H9 (cell line): ENCODE measurements at regions not wholly inside any gene's neighbourhood (a gene's known extent, or its start where the extent isn't known, plus 50 kb on each side); places are given as distances from the start of the nearest gene placed in this dataset.

Experiments used
- DNase-seq: peaks from one replicate; pipeline ENCODE4 v3.0.0-alpha.2; 2017
- H2AFZ ChIP-seq: one replicate; pipeline ENCODE4 v1.6.1; 2013; ENCODE audit warnings: mild to moderate bottlenecking, low read length, control low read depth, moderate library complexity
- H2AK5ac ChIP-seq: 2 replicates; pipeline ENCODE4 v1.6.1; 2013; ENCODE audit warnings: low read length, control low read depth, mixed read lengths; ENCODE audit not compliant: insufficient read length
- H2BK120ac ChIP-seq: one replicate; pipeline ENCODE4 v1.6.1; 2013; ENCODE audit warnings: low read depth, mild to moderate bottlenecking, low read length, control low read depth, inconsistent platforms; ENCODE audit not compliant: poor library complexity, severe bottlenecking
- H2BK12ac ChIP-seq: 2 replicates; pipeline ENCODE4 v1.6.1; 2013; ENCODE audit warnings: low read length, control low read depth, mixed read lengths, low read depth; ENCODE audit not compliant: insufficient read length
- H2BK15ac ChIP-seq: 2 replicates; pipeline ENCODE4 v1.6.1; 2013; ENCODE audit warnings: low read depth, low read length, control low read depth
- H2BK20ac ChIP-seq: one replicate; pipeline ENCODE4 v1.6.1; 2013; ENCODE audit warnings: low read depth, mild to moderate bottlenecking, low read length, control low read depth, inconsistent platforms; ENCODE audit not compliant: poor library complexity, severe bottlenecking
- H2BK5ac ChIP-seq: 2 replicates; pipeline ENCODE4 v1.6.1; 2013; ENCODE audit warnings: low read length, control low read depth, mixed read lengths; ENCODE audit not compliant: insufficient read length
- H3K14ac ChIP-seq: 2 replicates; pipeline ENCODE4 v1.6.1; 2013; ENCODE audit warnings: low read length, control low read depth; ENCODE audit not compliant: insufficient read depth
- H3K18ac ChIP-seq: 2 replicates; pipeline ENCODE4 v1.6.1; 2013; ENCODE audit warnings: low read depth, mild to moderate bottlenecking, mixed read lengths, low read length, control low read depth; ENCODE audit not compliant: insufficient read length
- H3K23ac ChIP-seq: 2 replicates; pipeline ENCODE4 v1.6.1; 2013; ENCODE audit warnings: low read length, control low read depth, mixed read lengths, low read depth; ENCODE audit not compliant: insufficient read length
- H3K23me2 ChIP-seq: 2 replicates; pipeline ENCODE4 v1.6.1; 2013; ENCODE audit warnings: low read depth, mild to moderate bottlenecking, mixed read lengths, low read length, control low read depth; ENCODE audit not compliant: insufficient read length, poor library complexity, severe bottlenecking
- H3K27ac ChIP-seq: 2 replicates; pipeline ENCODE4 v1.5.1; 2013; ENCODE audit warnings: low read length, control low read depth, mixed read lengths, low read depth; ENCODE audit not compliant: insufficient read length
- H3K27me3 ChIP-seq: 2 replicates; pipeline ENCODE4 v1.6.1; 2013; ENCODE audit warnings: low read length, control low read depth, inconsistent platforms; ENCODE audit not compliant: insufficient read depth
- H3K4ac ChIP-seq: 2 replicates; pipeline ENCODE4 v1.6.1; 2013; ENCODE audit warnings: low read depth, mild to moderate bottlenecking, control low read depth, inconsistent platforms, low read length, moderate library complexity
- H3K4me1 ChIP-seq: 2 replicates; pipeline ENCODE4 v1.6.1; 2013; ENCODE audit warnings: low read length, control low read depth, inconsistent platforms; ENCODE audit not compliant: insufficient read depth
- H3K4me2 ChIP-seq: 2 replicates; pipeline ENCODE4 v1.6.1; 2013; ENCODE audit warnings: low read length, control low read depth, mixed read lengths; ENCODE audit not compliant: insufficient read length, insufficient read depth
- H3K56ac ChIP-seq: 2 replicates; pipeline ENCODE4 v1.6.1; 2013; ENCODE audit warnings: low read depth, mild to moderate bottlenecking, mixed read lengths, low read length, control low read depth; ENCODE audit not compliant: insufficient read length
- H3K79me1 ChIP-seq: 2 replicates; pipeline ENCODE4 v1.6.1; 2013; ENCODE audit warnings: low read depth, mild to moderate bottlenecking, moderate library complexity, low read length, control low read depth, inconsistent platforms; ENCODE audit not compliant: insufficient read depth, poor library complexity, severe bottlenecking
- H3K79me2 ChIP-seq: 2 replicates; pipeline ENCODE4 v1.6.1; 2013; ENCODE audit warnings: low read length, control low read depth, inconsistent platforms; ENCODE audit not compliant: insufficient read depth
- H3K9ac ChIP-seq: 2 replicates; pipeline ENCODE4 v1.6.1; 2013; ENCODE audit warnings: low read length, control low read depth, mixed read lengths; ENCODE audit not compliant: insufficient read length; ENCODE audit errors: extremely low read depth
- H3K9me3 ChIP-seq: one replicate; pipeline ENCODE4 v1.6.1; 2013; ENCODE audit warnings: low read depth, low read length, inconsistent platforms; ENCODE audit not compliant: control insufficient read depth
- H3T11ph ChIP-seq: one replicate; pipeline ENCODE4 v1.6.1; 2013; ENCODE audit warnings: mild to moderate bottlenecking, low read length, control low read depth, inconsistent platforms
- H4K20me1 ChIP-seq: one replicate; pipeline ENCODE4 v1.6.1; 2013; ENCODE audit not compliant: control insufficient read depth, insufficient read length, insufficient read depth
- H4K5ac ChIP-seq: 2 replicates; pipeline ENCODE4 v1.6.1; 2013; ENCODE audit warnings: low read depth, mild to moderate bottlenecking, mixed read lengths, low read length, control low read depth; ENCODE audit not compliant: insufficient read length
- H4K8ac ChIP-seq: replicated peaks from 2 replicates; pipeline ENCODE4 v1.6.1; 2013; ENCODE audit warnings: low read length, control low read depth, mixed read lengths, low read depth; ENCODE audit not compliant: insufficient read length
- H4K91ac ChIP-seq: 2 replicates; pipeline ENCODE4 v1.6.1; 2013; ENCODE audit warnings: low read depth, mild to moderate bottlenecking, moderate library complexity, mixed read lengths, low read length, control low read depth; ENCODE audit not compliant: insufficient read length
- H3K27ac Mint-ChIP-seq, 3 experiments: 2 replicates in 2 of 3; 3 replicates in 1 of 3; pipeline ENCODE4 v1.8.0; 2020 to 2021; ENCODE audit warnings: mixed read lengths in 3 of 3, mild to moderate bottlenecking in 1 of 3, moderate library complexity in 1 of 3
- H3K27me3 Mint-ChIP-seq: 2 replicates; pipeline ENCODE4 v1.8.0; 2021; ENCODE audit warnings: low read depth, mild to moderate bottlenecking, moderate library complexity, mixed read lengths
- H3K36me3 Mint-ChIP-seq, 3 experiments: 2 replicates in 2 of 3; 3 replicates in 1 of 3; pipeline ENCODE4 v1.8.0; 2020 to 2021; ENCODE audit warnings: low read depth in 3 of 3, mixed read lengths in 3 of 3; ENCODE audit not compliant: insufficient read depth in 1 of 3
- H3K4me1 Mint-ChIP-seq, 2 experiments: 2 replicates each; pipeline ENCODE4 v1.8.0; 2020; ENCODE audit warnings: mixed read lengths in 2 of 2
- H3K4me3 Mint-ChIP-seq, 2 experiments: 2 replicates in 1 of 2; 3 replicates in 1 of 2; pipeline ENCODE4 v1.8.0; 2020 to 2021; ENCODE audit warnings: mild to moderate bottlenecking in 2 of 2, mixed read lengths in 2 of 2, moderate library complexity in 1 of 2
- H3K9me3 Mint-ChIP-seq, 2 experiments: 2 replicates in 1 of 2; 3 replicates in 1 of 2; pipeline ENCODE4 v1.8.0; 2020; ENCODE audit warnings: mild to moderate bottlenecking in 2 of 2, mixed read lengths in 2 of 2, moderate library complexity in 1 of 2
- CTCF ChIP-seq: fragments of 200-600 bp; sonication (generic); conservative IDR thresholded peaks from 3 replicates; pipeline ENCODE4 v1.8.0; 2021; ENCODE audit warnings: antibody characterized with exemption, mild to moderate bottlenecking
- WGBS: extraction: QIAGEN DNeasy Blood & Tissue Kit; methylation state at CpG from one replicate; pipeline ENCODE4 v1.1.7; 2013; ENCODE audit warnings: missing lambda C conversion rate, low lambda C conversion rate, mixed read lengths; ENCODE audit not compliant: insufficient read length; ENCODE audit errors: extremely low coverage; 5-methylcytosine and 5-hydroxymethylcytosine counted together

GRCh38 chr4:125368671-125369081 lies 53.9 kb downstream of the FAT4 start:
- Histone ChIP-seq H3K23me2 (no peaks in the 10 kb centered on the region), H3K4me1 (no peaks in the 10 kb centered on the region), H3K18ac (no peak overlapping the region), H4K20me1 (no peaks in the 10 kb centered on the region), H3K27me3 (no peaks in the 10 kb centered on the region), H2AFZ (no peak overlapping the region), H3K9ac (no peak overlapping the region), H3K79me1 (no peaks in the 10 kb centered on the region), H3K79me2 (no peaks in the 10 kb centered on the region), H2BK12ac (no peak overlapping the region), H3T11ph (no peak overlapping the region), H4K91ac (no peak overlapping the region), H3K23ac (no peak overlapping the region), H4K8ac (no peak overlapping the region), H2BK20ac (no peak overlapping the region), H3K14ac (no peak overlapping the region), H4K5ac (no peak overlapping the region), H2BK5ac (no peak overlapping the region), H3K9me3 (no peaks in the 10 kb centered on the region), H2BK15ac (no peak overlapping the region), H3K56ac (no peak overlapping the region), H3K4ac (no peak overlapping the region), H2AK5ac (no peak overlapping the region), H3K4me2 (no peak overlapping the region), H3K27ac (no peak overlapping the region), H2BK120ac (no peak overlapping the region)
- H3K4me3 Mint-ChIP-seq: no peak overlapping the region
- H3K4me1 Mint-ChIP-seq: peaks cover 3 to 6% of the 10 kb centered on the region in 2 experiments; a peak in 3 of 4 replicates
- TF ChIP-seq CTCF: no peak
- no CpG with 5 or more reads among the region's 3 CpGs for WGBS
- H3K9me3 Mint-ChIP-seq: no peaks in the 10 kb centered on the region; a peak in 1 of 5 replicates
- no peak overlapping the region for H3K27ac Mint-ChIP-seq
- no peak for DNase-seq
- H3K36me3 Mint-ChIP-seq: peaks cover 0 to 4% (median 0%) of the 10 kb centered on the region in 3 experiments; a peak in 2 of 7 replicates
- H3K27me3 Mint-ChIP-seq: no peaks in the 10 kb centered on the region
